GM12872 (cell line): ENCODE measurements at regions not wholly inside any gene's neighbourhood (a gene's known extent, or its start where the extent isn't known, plus 50 kb on each side); places are given as distances from the start of the nearest gene placed in this dataset.
A peak's percentile ranks its signal among the peaks of the same experiment; 100 is the strongest.

ENCODE experiments used
- TF ChIP-seq, protein P1 (sequence below): IDR thresholded peaks from 3 replicates; pipeline ENCODE4 v1.5.1; 2011; ENCODE audit warnings: low read depth, mild to moderate bottlenecking, low read length, moderate library complexity; ENCODE audit not compliant: insufficient read depth

DNA sequence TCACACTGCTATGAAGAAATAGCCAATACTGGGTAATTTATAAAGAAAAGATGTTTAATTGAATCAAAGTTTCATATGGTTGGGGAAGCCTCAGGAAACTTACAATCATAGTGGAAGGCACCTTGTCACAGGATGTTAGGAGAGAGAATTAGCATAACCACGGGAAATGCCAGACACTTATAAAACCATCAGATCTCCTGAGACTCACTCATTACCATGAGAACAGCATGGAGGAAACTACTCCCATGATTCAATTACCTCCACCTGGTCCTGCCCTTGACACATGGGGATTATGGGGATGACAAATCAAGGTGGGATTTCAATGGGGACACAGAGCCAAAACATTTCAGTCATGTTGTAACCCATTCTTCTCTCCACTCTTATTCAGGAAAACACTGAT, 472.9 kb upstream of the FSIP2 start:
- TF ChIP-seq, protein P1, sequence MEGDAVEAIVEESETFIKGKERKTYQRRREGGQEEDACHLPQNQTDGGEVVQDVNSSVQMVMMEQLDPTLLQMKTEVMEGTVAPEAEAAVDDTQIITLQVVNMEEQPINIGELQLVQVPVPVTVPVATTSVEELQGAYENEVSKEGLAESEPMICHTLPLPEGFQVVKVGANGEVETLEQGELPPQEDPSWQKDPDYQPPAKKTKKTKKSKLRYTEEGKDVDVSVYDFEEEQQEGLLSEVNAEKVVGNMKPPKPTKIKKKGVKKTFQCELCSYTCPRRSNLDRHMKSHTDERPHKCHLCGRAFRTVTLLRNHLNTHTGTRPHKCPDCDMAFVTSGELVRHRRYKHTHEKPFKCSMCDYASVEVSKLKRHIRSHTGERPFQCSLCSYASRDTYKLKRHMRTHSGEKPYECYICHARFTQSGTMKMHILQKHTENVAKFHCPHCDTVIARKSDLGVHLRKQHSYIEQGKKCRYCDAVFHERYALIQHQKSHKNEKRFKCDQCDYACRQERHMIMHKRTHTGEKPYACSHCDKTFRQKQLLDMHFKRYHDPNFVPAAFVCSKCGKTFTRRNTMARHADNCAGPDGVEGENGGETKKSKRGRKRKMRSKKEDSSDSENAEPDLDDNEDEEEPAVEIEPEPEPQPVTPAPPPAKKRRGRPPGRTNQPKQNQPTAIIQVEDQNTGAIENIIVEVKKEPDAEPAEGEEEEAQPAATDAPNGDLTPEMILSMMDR = no peak

- TF ChIP-seq, protein P1 = no peak
Observed at GRCh38 chr2:185268651-185269050, 470.0 kb upstream of the FSIP2 start.

DNA sequence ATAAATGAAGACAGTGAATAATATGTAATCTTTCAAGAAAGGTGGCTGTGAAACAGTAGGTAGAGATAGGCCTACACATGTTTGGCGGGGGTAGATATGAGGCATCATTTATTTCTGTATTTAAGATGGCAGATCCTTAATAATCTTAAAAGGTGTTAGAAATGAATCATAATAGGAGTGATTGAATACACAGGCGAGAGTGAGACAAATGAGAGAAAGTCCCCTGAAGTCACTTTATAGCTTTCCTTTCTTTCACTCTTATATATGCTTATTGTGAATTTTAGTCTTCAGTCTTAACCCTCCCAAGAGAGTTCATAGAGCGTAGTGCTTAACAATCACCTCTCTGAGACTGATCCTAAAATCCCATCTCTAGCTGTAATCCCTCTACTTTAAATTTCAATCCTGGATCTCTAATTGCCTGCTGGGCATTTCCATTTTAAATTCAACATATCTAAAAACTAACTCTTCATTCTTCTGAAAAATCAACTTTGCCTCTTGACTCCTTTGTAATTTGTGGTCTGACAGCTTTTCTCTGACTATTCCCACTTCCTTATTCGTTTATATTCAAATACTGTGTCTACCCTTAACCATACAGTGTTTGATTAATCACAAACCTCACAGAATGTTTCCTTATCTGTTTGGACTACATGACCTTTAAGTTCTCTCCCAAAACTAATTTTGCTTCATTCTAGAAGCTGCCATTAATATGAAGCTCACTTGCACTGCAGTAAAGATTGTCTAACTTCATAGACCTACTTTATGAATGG, 463.7 kb upstream of the FSIP2 start:
- TF ChIP-seq, protein P1 = no peak

GRCh38 chr2:185278761-185279160, 459.8 kb upstream of the FSIP2 start:
- TF ChIP-seq, protein P1 = no peak

GRCh38 chr2:185279999-185280398, 458.6 kb upstream of the FSIP2 start:
- TF ChIP-seq, protein P1 = peak; percentile 42; the same call in 1 of the 3 replicates

DNA sequence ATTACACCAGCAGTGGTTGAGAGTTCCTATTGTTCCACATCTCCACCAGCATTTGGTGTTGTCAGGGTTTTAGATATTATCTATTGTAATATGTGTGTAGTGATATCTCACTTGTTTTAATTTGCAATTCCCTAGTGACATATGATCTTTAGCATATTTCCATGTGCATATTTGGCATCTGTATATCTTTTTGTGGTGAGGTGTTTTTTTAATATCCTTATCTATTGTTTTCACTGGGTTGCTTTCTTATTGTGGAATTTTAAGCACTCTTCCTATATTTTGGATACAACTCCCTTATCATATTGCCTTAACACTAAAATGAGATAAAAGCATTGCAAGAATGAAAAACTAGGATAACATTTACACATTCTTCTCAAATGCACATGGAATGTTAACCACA, 453.9 kb upstream of the FSIP2 start:
- TF ChIP-seq, protein P1 = no peak

DNA sequence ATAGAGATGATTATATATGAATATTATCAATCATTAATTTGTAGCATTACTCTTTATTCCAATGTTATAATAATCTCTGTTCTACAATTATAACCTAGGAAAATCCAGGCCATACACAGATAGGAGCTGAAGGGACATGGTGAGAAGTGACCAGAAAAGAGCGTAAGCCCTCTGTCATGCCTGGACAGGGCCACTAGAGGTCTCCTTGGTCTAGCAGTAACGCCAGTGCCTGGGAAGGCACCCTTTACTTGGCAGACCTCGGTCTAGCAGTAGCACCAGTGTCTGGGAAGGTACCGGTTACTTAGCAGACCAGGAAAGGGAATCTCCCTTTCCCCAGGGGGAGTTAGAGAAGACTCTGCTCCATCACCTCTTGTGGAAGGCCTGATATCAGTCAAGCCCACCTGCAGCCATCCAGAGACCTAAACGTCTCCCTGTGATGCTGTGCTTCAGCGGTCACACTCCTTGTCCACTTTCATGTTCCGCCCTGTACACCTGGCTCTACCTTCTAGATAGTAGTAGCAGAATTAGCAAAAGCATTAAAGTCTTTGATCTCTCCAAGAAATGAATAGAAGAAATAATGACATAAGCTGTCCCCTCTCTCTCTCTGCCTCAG, 447.5 kb upstream of the FSIP2 start:
- TF ChIP-seq, protein P1 = peak; percentile 84
